HEK293T (cell line): ENCODE measurements at regions not wholly inside any gene's neighbourhood (a gene's known extent, or its start where the extent isn't known, plus 50 kb on each side); places are given as distances from the start of the nearest gene placed in this dataset.

ENCODE experiments used
- CTCF ChIA-PET: fragments of 350-600 bp; formaldehyde crosslinking; extraction: SDS; loops from one replicate; lab custom pipeline; 2021; ENCODE audit warnings: antibody characterized with exemption, inconsistent platforms; lab: Yijun Ruan, JAX
- POLR2A ChIA-PET: fragments of 350-600 bp; formaldehyde crosslinking; extraction: SDS; loops from one replicate; lab custom pipeline; 2020; ENCODE audit warnings: antibody characterized with exemption, inconsistent platforms; lab: Yijun Ruan, JAX
- DNase-seq: peaks from one replicate; pipeline ENCODE4 v3.0.0; 2012; ENCODE audit warnings: mixed read lengths; ENCODE audit errors: extremely low spot score
- ARNT ChIP-seq: fragments of 450-650 bp; IDR thresholded peaks from 2 replicates; pipeline ENCODE4 v1.6.1; 2017; ENCODE audit warnings: mild to moderate bottlenecking
- BHLHE40 ChIP-seq: fragments of 450-650 bp; IDR thresholded peaks from 2 replicates; pipeline ENCODE4 v1.6.1; 2016; ENCODE audit warnings: mild to moderate bottlenecking, moderate library complexity, borderline replicate concordance
- CTBP1 ChIP-seq: fragments of 450-650 bp; IDR thresholded peaks from 2 replicates; pipeline ENCODE4 v1.6.1; 2016; ENCODE audit warnings: borderline replicate concordance
- ELF4 ChIP-seq: fragments of 450-650 bp; IDR thresholded peaks from 2 replicates; pipeline ENCODE4 v1.6.1; 2017; ENCODE audit warnings: antibody characterized with exemption
- FOXA1 ChIP-seq: fragments of 450-650 bp; IDR thresholded peaks from 2 replicates; pipeline ENCODE4 v1.6.1; 2016; ENCODE audit warnings: mild to moderate bottlenecking
- FOXK2 ChIP-seq: fragments of 450-650 bp; IDR thresholded peaks from 2 replicates; pipeline ENCODE4 v1.6.1; 2016; ENCODE audit warnings: mild to moderate bottlenecking
- FOXM1 ChIP-seq: fragments of 450-650 bp; IDR thresholded peaks from 2 replicates; pipeline ENCODE4 v1.6.1; 2017; ENCODE audit warnings: mild to moderate bottlenecking, borderline replicate concordance
- HDGF ChIP-seq: fragments of 450-650 bp; IDR thresholded peaks from 2 replicates; pipeline ENCODE4 v1.6.1; 2017; ENCODE audit warnings: antibody characterized with exemption, borderline replicate concordance
- L3MBTL2 ChIP-seq: fragments of 450-650 bp; conservative IDR thresholded peaks from 2 replicates; pipeline ENCODE4 v1.6.1; 2016; ENCODE audit warnings: mild to moderate bottlenecking
- LEF1 ChIP-seq: fragments of 450-650 bp; IDR thresholded peaks from 2 replicates; pipeline ENCODE4 v1.6.1; 2017; ENCODE audit warnings: mild to moderate bottlenecking, borderline replicate concordance
- NFRKB ChIP-seq: fragments of 450-650 bp; IDR thresholded peaks from 2 replicates; pipeline ENCODE4 v1.6.1; 2016; ENCODE audit warnings: mild to moderate bottlenecking, moderate library complexity
- SP1 ChIP-seq: fragments of 450-650 bp; IDR thresholded peaks from 2 replicates; pipeline ENCODE4 v1.6.1; 2017
- SUZ12 ChIP-seq: fragments of 450-650 bp; IDR thresholded peaks from 2 replicates; pipeline ENCODE4 v1.6.1; 2016; ENCODE audit warnings: mild to moderate bottlenecking
- TARDBP ChIP-seq: fragments of 450-650 bp; IDR thresholded peaks from 2 replicates; pipeline ENCODE4 v1.6.1; 2016
- ZNF384 ChIP-seq: fragments of 450-650 bp; IDR thresholded peaks from 2 replicates; pipeline ENCODE4 v1.6.1; 2016
- TF ChIP-seq, protein P1 (sequence below): fragments of 450-650 bp; IDR thresholded peaks from 2 replicates; pipeline ENCODE4 v1.6.1; 2016

DNA sequence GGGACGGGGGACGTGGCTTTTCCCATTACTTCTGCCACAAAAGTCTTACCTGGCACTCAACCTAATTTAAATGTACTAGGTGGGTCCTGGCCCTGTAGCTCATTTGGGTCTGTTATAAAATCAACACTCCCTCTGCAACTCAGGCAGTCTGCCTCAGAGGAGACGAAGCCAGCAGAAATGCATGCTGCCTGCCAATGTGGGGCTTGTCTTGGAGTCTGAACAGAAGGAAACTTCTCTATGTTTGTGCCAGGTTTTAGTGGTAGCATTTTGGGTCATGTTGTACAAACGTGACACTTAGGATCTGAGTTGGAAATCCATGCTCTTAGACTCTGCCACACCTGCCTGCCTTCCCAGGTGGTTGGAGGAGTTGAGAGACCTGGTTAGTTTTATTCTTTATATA, 292.5 kb upstream of the FAM98A start:
- ChIA-PET POLR2A (no interaction called here), CTCF (no interaction called here)
- TF ChIP-seq, protein P1, sequence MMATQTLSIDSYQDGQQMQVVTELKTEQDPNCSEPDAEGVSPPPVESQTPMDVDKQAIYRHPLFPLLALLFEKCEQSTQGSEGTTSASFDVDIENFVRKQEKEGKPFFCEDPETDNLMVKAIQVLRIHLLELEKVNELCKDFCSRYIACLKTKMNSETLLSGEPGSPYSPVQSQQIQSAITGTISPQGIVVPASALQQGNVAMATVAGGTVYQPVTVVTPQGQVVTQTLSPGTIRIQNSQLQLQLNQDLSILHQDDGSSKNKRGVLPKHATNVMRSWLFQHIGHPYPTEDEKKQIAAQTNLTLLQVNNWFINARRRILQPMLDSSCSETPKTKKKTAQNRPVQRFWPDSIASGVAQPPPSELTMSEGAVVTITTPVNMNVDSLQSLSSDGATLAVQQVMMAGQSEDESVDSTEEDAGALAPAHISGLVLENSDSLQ = no peak
- TF ChIP-seq ZNF384 (no peak), TARDBP (no peak), BHLHE40 (no peak), FOXK2 (no peak), ARNT (no peak), ELF4 (no peak), NFRKB (no peak)
- DNase-seq = no peak

DNA sequence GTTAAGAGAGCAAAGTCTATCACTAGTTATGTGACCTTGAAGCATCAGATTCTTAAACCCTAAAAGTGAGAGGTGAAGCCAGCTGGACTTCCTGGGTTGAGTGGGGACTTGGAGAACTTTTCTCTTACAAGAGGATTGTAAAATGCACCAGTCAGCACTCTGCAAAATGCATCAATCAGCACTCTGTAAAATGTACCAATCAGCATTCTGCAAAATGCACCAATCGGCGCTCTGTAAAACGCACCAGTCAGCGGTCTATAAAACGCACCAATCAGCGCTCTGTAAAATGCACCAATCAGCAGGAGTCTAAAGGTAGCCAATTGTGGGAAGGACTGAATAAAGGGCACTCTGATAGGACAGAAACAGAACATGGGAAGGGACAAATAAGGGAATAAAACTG, 291.6 kb upstream of the FAM98A start:
- no peak for DNase-seq
- POLR2A ChIA-PET = no interaction called here
- CTCF ChIA-PET = no interaction called here
- TF ChIP-seq L3MBTL2 (no peak), LEF1 (no peak), TARDBP (no peak), NFRKB (no peak), ZNF384 (no peak), FOXM1 (no peak), SP1 (no peak), CTBP1 (no peak), BHLHE40 (no peak)
- TF ChIP-seq, protein P1 = no peak

DNA sequence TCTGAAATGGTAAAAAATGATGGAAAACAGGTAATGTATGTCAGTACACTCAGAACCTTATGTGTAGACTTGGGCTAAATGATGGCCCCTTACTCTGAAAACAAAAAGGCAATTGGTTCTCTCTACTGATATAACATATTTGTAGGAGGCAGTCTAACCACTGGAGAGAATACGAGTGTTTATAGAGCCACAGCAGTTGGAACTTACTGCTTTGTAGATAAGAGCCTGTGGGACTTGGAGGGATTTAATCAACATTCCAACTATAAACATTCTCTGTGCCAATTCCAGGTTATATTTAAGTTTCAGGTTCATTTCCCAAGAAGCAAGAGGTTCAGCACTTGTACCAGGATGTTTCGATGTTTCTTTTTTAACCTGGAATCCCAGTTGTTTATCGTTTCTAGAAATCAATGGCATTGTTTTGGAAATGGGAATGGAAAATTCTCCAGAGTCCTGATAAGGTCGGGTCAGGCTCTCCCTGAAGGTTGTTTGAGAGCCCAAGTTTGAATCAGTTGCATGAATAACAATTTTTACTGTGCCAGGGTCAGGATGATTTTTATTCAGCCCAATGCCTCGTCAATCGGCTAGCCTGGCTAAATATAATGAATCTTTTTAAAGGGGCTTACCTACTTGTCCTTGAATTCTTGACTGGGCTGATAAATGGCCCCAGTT, 278.4 kb upstream of the FAM98A start:
- CTCF ChIA-PET = no interaction called here
- no peak for DNase-seq
- TF ChIP-seq BHLHE40 (no peak), FOXM1 (no peak), SP1 (no peak), LEF1 (no peak), ELF4 (no peak), HDGF (no peak), L3MBTL2 (no peak), FOXK2 (no peak), TARDBP (no peak)
- POLR2A ChIA-PET = no interaction called here

GRCh38 chr2:33873076-33873605, 274.0 kb upstream of the FAM98A start:
- ChIA-PET POLR2A (no interaction called here), CTCF (no interaction called here)
- no peak for TF ChIP-seq FOXA1
- no peak for TF ChIP-seq LEF1
- TF ChIP-seq TARDBP = no peak
- TF ChIP-seq L3MBTL2 = no peak
- TF ChIP-seq FOXM1 = no peak
- TF ChIP-seq HDGF = no peak
- TF ChIP-seq SUZ12 = no peak
- TF ChIP-seq SP1 = no peak
- no peak for TF ChIP-seq ELF4
- TF ChIP-seq, protein P1 = no peak
- no peak for TF ChIP-seq NFRKB
- no peak for TF ChIP-seq ZNF384
- no peak for DNase-seq

GRCh38 chr2:33859811-33860461, 260.8 kb upstream of the FAM98A start:
- ChIA-PET CTCF (no interaction called here), POLR2A (no interaction called here)
- DNase-seq = no peak
- no peak for TF ChIP-seq SUZ12
- TF ChIP-seq HDGF = no peak
- TF ChIP-seq NFRKB = no peak
- TF ChIP-seq ELF4 = no peak
- no peak for TF ChIP-seq FOXK2
- TF ChIP-seq, protein P1 = no peak
- TF ChIP-seq L3MBTL2 = no peak
- no peak for TF ChIP-seq TARDBP
- TF ChIP-seq FOXM1 = no peak
- no peak for TF ChIP-seq FOXA1
- no peak for TF ChIP-seq ZNF384
- no peak for TF ChIP-seq BHLHE40
- TF ChIP-seq CTBP1 = no peak
- TF ChIP-seq LEF1 = no peak

- ChIA-PET CTCF (no interaction called here), POLR2A (no interaction called here)
- TF ChIP-seq FOXK2 (no peak), FOXM1 (no peak), L3MBTL2 (no peak), NFRKB (no peak), SP1 (no peak), BHLHE40 (no peak), LEF1 (no peak), FOXA1 (no peak), ELF4 (no peak), CTBP1 (no peak), SUZ12 (no peak), ZNF384 (no peak), HDGF (no peak), ARNT (no peak), TARDBP (no peak)
- TF ChIP-seq, protein P1 = no peak
- DNase-seq = no peak
Measured at GRCh38 chr2:33859176-33859575, 260.1 kb upstream of the FAM98A start.
